ENCODE measurements at regions not wholly inside any gene's neighbourhood (a gene's known extent, or its start where the extent isn't known, plus 50 kb on each side); places are given as distances from the start of the nearest gene placed in this dataset.

- TF ChIP-seq, protein P1, sequence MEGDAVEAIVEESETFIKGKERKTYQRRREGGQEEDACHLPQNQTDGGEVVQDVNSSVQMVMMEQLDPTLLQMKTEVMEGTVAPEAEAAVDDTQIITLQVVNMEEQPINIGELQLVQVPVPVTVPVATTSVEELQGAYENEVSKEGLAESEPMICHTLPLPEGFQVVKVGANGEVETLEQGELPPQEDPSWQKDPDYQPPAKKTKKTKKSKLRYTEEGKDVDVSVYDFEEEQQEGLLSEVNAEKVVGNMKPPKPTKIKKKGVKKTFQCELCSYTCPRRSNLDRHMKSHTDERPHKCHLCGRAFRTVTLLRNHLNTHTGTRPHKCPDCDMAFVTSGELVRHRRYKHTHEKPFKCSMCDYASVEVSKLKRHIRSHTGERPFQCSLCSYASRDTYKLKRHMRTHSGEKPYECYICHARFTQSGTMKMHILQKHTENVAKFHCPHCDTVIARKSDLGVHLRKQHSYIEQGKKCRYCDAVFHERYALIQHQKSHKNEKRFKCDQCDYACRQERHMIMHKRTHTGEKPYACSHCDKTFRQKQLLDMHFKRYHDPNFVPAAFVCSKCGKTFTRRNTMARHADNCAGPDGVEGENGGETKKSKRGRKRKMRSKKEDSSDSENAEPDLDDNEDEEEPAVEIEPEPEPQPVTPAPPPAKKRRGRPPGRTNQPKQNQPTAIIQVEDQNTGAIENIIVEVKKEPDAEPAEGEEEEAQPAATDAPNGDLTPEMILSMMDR (IDR thresholded peaks at IDR 0.05; ENCODE audit: poor library complexity, severe bottlenecking) = no peak
- TF ChIP-seq EP300 (conservative IDR thresholded peaks at IDR 0.05; ENCODE audit: poor library complexity, severe bottlenecking) = no peak
- no peak for TF ChIP-seq MXI1 (conservative IDR thresholded peaks at IDR 0.05; ENCODE audit: poor library complexity, severe bottlenecking)
- no peak for TF ChIP-seq EZH2 (IDR thresholded peaks at IDR 0.05; ENCODE audit: borderline replicate concordance, insufficient read depth, low read length, poor library complexity, severe bottlenecking)
- no peak for TF ChIP-seq TAF1 (IDR thresholded peaks at IDR 0.05; ENCODE audit: low read depth)
- no peak for TF ChIP-seq SMC3 (conservative IDR thresholded peaks at IDR 0.05; ENCODE audit: poor library complexity)
- no peak for TF ChIP-seq POLR2AphosphoS5 (IDR thresholded peaks at IDR 0.05)
These were observed 549.2 kb upstream of the NOX3 start for GRCh38 chr6:156004796-156005195.

Measured in neural cell (in vitro differentiated cells).